Right renal cortex interstitium (tissue), 3 donors: ENCODE measurements at regions not wholly inside any gene's neighbourhood (a gene's known extent, or its start where the extent isn't known, plus 50 kb on each side); places are given as distances from the start of the nearest gene placed in this dataset.
A peak's percentile ranks its signal among the peaks of the same experiment; 100 is the strongest.
"Not testable (repeated sequence)": the region's sequence is repeated elsewhere in the genome, so short reads cannot be mapped to it uniquely, and the experiment has no call there.

Experiments
- DNase-seq, 3 donors: peaks; one replicate each; pipeline ENCODE4 v3.0.0-alpha.2; 2013; ENCODE audit warnings: low read depth in 3 of 3, low spot score in 2 of 3

DNA sequence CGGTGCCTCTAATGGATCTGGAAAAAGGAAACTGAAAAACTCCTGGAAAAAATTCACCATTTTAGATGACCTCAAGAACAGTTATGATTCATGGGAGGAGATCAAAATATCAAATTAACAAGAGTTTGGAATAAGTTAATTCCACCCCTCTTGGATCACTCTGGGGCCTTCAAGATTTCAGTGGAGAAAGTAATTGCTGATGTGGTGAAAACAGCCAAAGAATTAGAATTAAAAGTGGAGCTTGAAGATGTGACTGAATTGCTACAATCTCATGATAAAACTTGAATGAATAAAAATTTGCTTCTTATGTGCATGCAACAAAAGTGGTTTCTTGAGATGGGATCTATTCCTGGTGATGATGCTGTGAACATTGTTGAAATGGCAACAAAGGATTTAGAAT lies 974.4 kb upstream of the GYPC start:
- no peak for DNase-seq

DNA sequence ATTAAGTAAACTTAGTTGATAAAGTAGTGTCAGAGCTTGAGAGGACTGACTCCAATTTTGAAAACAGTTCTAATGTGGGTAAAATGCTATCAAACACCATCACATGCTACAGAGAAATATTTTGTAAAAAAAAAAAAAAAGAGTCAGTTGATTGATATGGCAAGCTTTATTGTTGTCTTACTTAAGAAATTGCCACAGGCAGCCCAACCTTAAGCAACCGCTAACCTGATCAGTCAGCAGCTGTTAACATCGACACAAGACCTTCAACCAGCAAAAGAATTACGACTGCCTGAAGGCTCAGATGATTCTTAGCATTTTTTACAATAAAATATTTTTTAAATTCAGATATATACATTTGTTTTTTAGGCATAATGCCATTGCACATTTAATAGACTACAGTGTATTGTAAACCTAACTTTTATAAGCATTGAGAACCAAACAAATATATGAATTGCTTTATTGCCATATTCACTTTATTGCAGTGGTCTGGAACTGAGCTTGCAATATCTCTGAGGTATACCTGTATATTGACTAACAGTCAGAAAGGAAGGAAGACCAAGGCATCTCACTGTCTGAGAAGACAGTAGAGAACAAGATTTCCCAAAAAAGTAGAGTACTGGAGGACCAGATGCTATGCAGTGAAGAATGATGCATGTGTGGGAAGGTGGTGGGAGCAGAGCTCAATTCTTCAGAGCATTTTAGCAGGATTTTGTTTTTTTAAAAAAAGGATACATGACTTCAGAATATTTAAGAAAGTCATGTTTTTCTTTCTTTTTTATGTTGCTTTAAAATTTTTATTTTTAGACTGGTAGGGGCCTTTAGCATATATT lies 973.8 kb upstream of the GYPC start:
- no peak for DNase-seq

DNA sequence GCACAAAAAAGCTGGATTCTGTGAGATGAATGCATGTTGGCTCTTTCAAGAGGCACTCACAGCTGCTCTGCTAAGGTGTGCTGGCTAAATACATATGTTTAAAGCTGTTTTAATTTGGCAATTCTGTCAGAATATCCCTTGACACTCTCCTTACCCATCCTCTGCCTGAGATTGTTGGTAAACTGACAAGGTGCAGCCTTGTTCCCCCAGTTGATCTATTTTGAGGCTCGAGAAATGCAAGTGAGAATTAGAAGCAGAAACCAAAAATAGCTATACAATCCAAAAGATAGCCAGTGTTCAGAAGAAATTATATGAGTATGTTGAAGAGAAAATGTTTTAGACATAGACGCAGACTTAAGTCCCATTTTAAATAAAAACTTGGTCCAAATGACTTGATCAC lies 971.7 kb upstream of the GYPC start:
- no peak for DNase-seq

DNA sequence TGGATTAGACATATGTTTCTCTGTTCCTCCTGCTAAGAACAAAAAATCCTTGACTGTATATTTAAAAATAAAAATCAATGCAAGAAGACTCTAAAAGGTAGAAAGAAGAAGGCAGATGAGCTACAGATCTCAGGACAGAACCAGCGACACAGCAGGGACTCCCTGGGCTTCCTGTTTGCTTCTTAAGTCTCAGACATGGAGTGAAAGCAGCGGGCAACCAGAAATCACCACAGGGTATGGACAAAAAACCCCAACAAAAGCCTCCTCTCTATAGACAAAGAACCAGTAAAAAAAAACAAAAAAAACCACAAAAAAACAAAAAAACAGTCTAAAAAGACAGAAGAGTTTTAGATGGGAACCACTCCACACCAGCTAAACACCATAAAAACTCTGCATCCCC lies 971.0 kb upstream of the GYPC start:
- DNase-seq: no peak

DNA sequence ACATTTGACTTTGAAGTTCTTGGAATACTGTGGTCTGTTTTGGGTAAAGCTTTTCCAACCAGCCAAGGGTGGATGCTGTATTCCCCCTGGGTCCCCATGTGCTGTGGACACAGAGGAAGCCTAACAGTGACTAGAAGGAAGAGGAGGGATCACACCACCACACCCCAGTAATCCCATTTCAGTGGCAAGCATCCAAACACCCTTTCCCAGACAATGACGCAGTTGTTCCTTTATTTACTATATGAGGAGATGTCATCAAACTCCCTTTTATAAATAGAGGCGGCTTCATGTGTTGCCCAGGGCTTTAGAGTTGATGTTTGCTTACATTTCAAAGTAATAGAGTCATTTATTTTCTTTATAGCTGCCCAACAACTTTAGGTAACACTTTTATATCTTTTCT lies 959.4 kb upstream of the GYPC start:
- no peak for DNase-seq

DNA sequence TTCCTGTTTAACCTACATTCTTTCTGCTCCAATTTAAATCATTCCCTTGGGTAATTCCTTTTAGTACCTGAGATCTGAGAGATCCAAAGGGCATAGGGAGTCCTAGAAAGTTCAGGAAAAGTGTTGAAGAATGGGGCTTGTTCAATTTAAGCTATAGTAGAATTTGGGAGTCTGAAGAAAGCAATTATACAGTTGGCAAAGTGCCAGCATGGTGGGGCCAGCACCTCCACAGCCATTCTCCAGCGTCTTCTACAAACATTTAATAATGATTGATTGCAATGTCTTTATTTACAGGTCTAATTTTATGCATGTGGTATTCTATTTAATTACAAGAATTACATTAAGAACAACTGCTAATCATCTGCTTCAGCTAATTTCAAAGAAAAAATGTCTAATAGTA lies 957.7 kb upstream of the GYPC start:
- DNase-seq: no peak

DNA sequence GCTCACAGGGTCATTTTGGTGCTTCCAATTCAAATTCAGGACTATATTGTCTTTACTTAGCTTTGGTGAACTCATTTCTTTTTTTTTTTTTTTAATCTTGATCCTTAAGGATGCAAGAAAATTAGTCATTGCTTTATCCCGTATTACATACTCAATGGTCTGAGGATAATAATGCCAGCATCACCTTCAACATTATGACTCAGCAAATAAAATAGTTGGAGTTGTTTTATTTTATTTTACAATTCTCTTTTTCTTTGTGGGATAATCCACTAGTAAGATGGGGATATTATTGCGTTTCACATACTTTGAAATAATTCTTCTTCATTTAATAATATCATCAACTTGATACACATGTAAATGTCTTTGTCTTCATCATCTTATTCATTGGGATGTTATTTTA lies 954.9 kb upstream of the GYPC start:
- no peak for DNase-seq

DNA sequence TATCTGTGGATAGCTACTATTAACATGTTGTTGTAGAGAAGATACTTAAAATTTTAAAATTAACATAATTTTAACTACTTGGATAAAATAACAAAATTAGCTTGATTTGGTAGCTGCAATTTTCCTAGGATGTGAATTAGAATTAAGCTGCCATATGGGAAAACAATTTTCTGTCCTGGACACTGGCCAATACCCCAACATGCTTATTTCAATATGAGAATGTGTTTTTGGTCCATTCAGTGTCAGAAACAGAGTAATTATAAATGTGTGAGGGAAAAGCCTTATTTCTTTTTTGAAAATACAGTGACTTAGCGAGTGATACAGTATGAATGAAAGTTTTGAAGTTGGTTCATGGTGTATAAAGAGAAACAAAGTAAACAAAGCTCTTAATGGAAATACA lies 948.3 kb upstream of the GYPC start:
- no peak for DNase-seq

DNA sequence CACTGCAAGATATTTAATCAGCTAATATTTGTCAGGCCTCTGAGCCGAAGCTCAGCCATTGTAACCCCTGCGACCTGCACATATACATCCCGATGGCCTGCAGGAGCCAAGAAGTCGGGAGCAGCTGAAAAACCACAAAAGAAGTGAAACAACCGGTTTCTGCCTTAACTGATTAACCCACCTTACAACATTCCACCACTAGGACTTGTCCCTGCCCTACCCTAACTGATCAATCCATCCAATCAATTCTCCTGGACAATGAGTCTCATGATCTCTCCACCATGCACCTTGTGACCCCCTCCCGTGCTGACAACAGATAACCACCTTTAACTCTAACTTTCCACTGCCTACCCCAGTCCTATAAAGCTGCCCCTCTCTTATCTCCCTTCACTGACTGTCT lies 945.4 kb upstream of the GYPC start:
- no peak for DNase-seq

DNA sequence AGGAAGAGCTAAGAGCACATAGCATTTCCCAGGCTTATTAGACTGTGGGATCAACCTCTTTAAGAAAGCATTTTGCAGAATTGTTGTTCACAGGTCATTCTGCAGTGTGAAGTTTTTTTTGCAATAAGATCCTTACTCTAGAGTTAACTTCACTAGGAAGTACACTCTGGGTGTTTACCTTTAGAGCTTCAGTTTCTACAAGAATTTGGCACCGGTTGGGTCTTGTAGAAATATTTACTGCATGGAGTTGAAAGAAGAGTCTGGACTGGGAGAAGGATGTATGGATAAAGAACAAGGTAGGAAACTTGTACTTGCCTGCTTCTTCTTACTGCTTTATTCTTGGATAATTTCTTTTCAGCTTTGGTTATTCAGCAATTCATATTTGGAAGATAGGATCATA lies 944.9 kb upstream of the GYPC start:
- no peak for DNase-seq

DNA sequence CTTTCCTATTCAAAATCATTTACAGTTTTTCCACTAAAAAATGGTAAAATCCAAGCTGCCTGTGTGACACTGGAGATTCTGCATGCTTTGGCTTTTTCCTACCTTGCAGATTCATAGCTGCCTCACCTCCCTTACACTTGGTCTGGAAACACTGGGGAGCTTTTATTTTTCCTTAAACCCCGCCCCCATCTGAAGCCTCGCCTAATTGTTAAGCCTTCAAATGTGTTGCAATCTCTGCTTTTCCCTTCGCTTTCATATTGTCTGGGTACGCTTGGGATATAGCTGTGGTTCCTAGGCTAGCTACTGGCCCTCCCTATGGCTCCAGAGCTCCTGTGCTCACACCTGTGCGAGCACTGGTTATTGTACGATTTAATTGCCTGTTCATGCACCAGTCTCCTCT lies 942.4 kb upstream of the GYPC start:
- no peak for DNase-seq

DNA sequence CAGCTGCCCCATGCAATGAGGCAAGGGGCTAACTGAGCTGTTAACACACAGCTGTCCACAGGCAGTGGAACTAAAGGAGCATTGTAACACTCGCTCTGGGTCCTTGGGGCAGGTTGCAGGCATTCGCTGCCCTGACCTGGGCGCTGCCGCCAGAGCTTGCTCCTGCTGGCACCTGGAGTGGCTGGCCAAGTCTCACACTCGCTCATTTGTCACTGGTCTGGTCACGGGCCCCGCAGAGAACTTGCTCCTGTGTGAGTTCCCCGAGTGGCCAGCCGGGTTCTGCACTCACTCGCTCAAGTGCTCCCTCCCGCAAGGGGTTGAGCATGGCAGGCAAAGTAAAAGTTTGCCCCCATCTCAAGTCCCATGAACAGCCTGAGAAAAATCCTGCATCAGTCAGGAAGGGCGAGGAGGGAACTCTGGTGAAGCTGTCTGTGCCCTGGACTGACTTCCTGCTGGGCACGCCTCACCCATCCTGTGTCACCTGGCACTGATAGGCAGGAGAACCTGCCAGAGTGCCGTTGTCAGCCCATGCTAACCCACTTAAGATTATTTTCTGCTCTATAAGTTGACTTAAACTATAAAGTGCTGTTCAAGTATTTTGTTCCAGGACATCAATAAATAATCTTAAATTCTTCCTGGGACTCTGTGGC lies 934.8 kb upstream of the GYPC start:
- DNase-seq: no peak

DNA sequence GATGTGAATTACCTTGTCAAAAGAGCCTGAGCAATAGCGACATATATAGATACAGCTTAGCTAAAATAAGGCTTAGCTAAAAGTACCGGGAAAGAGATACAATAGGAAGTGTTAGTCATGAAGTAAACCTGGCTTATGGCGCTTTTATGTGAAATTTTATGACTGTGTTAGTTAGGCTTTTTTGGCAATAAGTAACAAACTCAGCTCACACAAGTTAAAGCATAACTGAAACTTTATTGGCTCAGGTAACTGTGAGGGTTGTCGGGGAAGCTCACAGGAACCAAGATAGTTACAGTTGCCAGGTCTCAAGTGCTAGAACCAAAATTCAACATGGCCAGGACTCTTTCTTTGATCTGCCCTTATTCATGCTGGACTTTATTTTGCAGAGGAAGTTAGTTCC lies 925.0 kb upstream of the GYPC start:
- no peak for DNase-seq

DNA sequence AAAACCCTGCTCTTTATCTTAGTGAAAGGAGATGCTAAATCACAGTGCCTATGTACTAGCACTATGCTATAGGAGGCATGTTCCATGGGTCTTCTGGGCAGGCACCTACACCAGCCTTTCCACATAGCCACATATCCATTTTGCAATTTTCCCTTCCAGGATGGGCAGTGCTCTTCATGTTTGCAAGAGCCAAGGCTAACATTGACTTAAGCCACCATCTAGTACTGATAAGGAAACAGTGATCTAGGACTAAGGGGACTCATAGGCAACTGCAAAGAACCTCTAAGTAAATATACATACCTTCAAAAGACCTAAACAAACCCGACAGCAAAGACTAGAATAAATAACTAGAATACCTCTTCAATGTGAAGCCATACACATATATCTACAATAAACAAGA lies 919.7 kb upstream of the GYPC start:
- no peak for DNase-seq

DNA sequence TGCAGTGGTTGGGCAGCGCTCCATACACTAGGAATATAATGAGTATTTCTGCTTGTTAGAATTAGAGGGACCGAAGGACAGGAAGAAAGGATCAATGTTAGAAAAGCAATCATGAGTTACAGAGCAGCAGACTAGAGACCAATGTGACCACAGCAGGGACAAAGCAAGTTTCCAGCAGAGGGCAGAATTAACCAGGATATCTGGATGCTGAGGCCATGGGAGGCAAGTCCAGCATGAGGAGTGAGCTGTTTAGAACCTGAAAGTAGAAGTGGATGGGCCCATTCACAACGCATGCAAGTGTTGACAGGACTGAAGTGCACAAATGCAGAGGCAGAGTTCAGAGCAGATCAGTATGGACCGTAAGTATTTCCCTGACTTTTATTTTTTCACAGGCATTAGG lies 910.4 kb upstream of the GYPC start:
- DNase-seq: peak; percentile 20 to 64 (median 54)

DNA sequence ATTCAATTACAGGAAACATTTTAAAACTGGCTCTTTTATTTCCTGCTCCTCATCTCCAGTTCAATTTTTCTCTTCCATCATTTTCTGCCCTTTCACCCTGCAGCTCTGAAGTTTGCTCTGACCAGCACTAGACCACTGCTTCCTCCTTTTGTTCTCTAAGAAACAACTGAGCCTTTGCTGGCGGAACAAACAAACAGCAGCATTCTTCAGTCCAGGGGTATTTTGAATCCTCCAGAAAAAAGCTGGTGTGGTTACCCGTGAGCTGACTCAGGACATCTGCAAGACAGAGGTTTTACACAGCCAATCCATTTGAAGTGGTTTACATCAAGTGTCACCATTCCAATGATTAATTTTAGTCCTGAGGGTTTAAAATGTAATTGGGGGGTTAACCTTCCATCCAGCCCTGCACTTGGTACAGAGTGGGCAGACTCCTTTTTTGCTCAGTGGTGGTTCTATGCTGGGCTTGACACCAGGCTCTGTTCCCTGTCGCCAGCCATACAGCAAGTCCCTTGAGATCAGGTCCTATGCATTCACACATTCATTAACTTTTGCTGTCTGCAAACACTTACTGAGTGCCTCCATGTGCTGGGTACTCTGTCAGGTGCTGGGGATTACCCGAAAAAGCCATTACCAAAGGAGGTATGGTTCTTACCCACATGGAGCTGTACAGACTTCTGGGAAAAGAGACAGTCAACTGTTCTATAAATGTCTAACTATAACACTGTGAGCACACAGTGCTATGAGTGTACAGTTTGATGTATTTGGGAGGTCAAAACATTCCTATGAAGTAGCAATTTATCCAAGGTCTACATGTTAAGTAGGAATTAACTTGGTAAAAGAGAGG lies 909.4 kb upstream of the GYPC start:
- no peak for DNase-seq

DNA sequence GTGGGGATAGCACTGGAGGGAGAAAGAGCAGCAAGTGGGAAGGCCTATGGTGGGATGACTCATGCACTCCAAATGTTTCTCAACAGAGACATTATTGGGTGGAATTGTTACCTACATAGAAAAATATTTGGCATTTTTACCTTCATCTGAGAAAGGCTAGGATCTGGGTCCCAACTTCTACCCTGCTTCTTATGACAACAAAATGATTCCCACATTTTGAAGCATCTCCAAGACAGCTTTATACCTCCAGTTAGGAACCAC lies 908.9 kb upstream of the GYPC start:
- no peak for DNase-seq

DNA sequence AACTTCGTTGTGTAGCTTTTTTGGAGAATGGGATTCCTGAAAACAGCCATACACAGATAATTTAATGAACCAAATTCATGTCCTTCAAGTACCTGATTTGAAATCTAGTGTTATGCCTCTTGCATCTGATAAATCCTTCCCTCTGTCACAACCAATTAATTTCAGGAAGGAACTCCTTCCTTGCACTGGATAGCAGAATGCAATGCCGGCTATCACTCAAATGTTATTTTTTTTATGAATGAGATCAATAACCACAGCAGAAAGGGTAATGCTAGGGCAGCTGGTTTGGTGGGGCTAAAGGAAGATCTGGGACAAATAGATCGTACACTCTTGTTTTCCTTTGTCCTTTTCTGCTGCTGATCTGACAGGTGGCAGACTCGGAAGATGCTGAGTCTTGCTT lies 899.5 kb upstream of the GYPC start:
- no peak for DNase-seq

DNA sequence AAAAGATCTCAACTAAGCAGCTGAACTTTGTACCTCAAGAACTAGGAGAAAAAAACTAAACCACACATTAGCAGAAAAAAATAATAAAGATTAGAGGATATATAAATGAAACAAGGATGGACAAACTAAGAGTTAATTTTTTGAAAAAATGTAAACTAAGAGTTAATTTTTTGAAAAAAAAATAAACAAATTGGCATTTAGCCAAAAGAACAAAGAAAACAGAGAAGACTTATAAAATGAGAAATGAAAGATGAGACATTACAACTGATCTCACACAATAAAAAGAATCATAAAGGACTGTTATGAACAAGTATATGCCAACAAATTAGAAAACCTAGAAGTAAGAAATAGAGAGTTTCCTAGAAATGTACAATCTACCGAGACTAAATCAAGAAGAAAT lies 859.2 kb upstream of the GYPC start:
- no peak for DNase-seq

DNA sequence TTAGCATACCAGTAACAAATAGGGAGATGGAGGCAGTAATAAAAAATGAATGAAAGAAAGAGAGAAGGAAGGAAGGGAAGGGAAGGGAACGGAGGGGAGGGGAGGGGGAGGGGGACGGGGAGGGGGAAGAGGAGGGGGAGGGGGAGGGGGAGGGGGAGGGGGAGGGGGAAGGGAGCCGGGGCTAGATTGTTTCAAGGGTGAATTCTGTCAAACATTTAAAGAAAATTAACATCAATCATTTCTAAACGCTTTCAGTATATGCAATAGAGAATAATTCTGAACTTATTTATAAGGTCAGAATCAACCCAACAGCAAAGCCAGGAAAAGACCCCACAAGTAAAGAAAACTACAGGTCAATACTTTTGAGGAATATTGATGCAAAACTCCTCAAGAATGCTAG lies 858.8 kb upstream of the GYPC start:
- DNase-seq: no peak

DNA sequence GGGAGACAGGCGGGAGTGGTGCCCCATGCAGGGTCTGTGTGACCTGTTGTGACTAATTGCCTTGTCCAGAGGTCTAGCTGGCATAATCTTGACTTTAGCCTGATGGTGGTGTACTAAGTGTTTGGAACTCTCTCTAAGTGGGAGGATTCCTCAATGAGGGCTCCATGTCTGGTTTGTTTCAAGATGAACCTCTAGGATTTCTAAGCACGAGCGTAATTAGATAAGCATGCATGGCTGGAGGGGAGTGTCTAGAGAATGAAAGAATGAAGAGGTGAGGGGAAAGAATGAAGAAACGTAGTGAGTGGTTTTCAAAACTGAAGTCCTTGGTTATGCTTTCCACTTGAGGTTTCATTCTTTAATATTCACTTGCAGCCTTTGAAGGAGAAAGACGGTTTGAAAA lies 833.2 kb upstream of the GYPC start:
- no peak for DNase-seq

DNA sequence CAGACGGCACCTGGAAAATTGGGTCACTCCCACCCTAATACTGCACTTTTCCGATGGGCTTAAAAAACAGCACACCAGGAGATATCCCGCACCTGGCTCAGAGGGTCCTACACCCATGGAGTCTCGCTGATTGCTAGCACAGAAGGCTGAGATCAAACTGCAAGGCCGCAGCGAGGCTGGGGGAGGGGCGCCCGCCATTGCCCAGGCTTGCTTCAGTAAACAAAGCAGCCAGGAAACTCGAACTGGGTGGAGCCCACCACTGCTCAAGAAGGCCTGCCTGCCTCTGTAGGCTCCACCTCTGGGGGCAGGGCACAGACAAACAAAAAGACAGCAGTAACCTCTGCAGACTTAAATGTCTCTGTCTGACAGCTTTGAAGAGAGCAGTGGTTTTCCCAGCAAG lies 830.2 kb upstream of the GYPC start:
- DNase-seq: not testable (repeated sequence)
